ENCODE measurements at regions not wholly inside any gene's neighbourhood (a gene's known extent, or its start where the extent isn't known, plus 50 kb on each side); places are given as distances from the start of the nearest gene placed in this dataset.

- TF ChIP-seq POLR2A (IDR thresholded peaks at IDR 0.05), result no peak
- TF ChIP-seq CTCF (IDR thresholded peaks at IDR 0.05), result no peak
Measured at GRCh38 chr5:124527220-124527991, 219.0 kb downstream of the ZNF608 start.

Data from thyroid gland (tissue), 4 donors.